Small intestine (tissue), 7 donors: ENCODE measurements at regions not wholly inside any gene's neighbourhood (a gene's known extent, or its start where the extent isn't known, plus 50 kb on each side); places are given as distances from the start of the nearest gene placed in this dataset.

ENCODE experiments used
- DNase-seq, 2 donors: peaks; one replicate each; pipeline versions ENCODE4 v3.0.0 to v3.0.0-alpha.2; 2013
- FAIRE-seq: peaks from 2 replicates; lab custom pipeline; 2012; peaks lifted over from hg19 to GRCh38; lab: Jason Lieb, UNC
- H3K27ac ChIP-seq, 3 donors: one replicate each; pipeline ENCODE4 v1.5.1; 2013; ENCODE audit warnings: low read length in 2 of 3, mild to moderate bottlenecking in 2 of 3, control low read depth in 1 of 3, inconsistent platforms in 1 of 3, low read depth in 1 of 3, moderate library complexity in 1 of 3
- H3K27me3 ChIP-seq, 3 donors: one replicate each; pipeline ENCODE4 v1.6.1; 2013; ENCODE audit warnings: low read length in 3 of 3, inconsistent platforms in 1 of 3; ENCODE audit not compliant: control insufficient read depth in 3 of 3, insufficient read depth in 3 of 3
- H3K36me3 ChIP-seq, 3 donors: one replicate each; pipeline ENCODE4 v1.6.1; 2013; ENCODE audit warnings: low read length in 3 of 3, inconsistent platforms in 1 of 3, low read depth in 1 of 3, mild to moderate bottlenecking in 1 of 3, moderate library complexity in 1 of 3; ENCODE audit not compliant: control insufficient read depth in 3 of 3, insufficient read depth in 2 of 3
- H3K4me1 ChIP-seq, 3 donors: one replicate each; pipeline ENCODE4 v1.6.1; 2013; ENCODE audit warnings: low read length in 2 of 3, inconsistent platforms in 1 of 3, low read depth in 1 of 3, mild to moderate bottlenecking in 1 of 3, moderate library complexity in 1 of 3; ENCODE audit not compliant: control insufficient read depth in 3 of 3, insufficient read depth in 2 of 3
- H3K4me3 ChIP-seq, 3 donors: one replicate each; pipeline ENCODE4 v1.5.1; 2013; ENCODE audit warnings: low read length in 3 of 3, control low read depth in 1 of 3, inconsistent platforms in 1 of 3, low read depth in 1 of 3, mild to moderate bottlenecking in 1 of 3, moderate library complexity in 1 of 3
- H3K9me3 ChIP-seq, 2 donors: one replicate each; pipeline ENCODE4 v1.6.1; 2013; ENCODE audit warnings: low read depth in 1 of 2, low read length in 1 of 2; ENCODE audit not compliant: control insufficient read depth in 2 of 2, insufficient read depth in 1 of 2
- WGBS, 3 donors: extraction: QIAGEN DNeasy Blood & Tissue Kit; methylation state at CpG; one replicate each; pipeline ENCODE4 v1.1.7; 2013; 5-methylcytosine and 5-hydroxymethylcytosine counted together
- donor health status: healthy with polysubstance abuse.
- donor health status: control.
- donor health status: control.
- donor health status: Bipolar disorder and iron deficiency.
- donor health status: healthy.

DNA sequence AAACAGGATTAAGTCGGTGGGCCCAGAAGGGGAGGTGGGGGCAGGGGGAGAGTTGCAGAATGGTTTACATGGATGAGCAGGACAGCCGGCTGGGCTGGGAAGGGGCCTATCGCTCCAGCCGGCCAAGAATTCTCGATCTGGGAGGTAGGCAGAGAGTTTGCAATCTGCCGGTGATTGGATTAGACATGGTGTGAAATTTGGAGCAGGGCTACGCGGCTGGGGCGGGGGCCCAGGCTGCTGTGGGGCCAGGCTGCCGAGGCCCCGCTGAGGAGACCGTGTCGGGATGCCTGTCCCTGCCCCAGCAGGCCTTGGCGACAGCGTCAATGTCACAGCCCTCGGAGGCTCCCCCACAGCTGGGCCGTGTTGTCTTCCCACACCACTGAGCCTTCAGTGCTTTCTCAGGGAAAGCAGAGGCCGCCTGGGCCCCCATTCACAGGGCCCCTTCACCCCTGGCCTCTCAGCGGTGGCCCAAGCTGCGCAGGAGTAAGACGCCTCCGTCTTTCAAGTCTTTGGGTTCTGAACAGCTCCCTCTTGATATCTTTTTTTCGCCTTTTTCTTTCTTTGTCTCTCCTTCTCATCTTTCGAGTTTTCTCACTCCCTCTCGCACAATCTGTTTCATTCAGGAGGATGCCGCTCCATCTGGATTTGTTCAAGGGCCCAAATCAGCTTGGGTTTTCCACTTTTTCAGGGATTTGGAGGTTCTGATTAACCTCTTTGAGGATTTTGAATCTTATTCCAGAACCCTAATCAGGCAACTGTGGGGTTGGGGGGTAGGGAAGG lies 117.5 kb upstream of the PARP11 start:
- Histone ChIP-seq H3K36me3 (no peaks in the 10 kb centered on the region), H3K27ac (no peak overlapping the region), H3K4me1 (peaks cover 0 to 5% (median 0%) of the 10 kb centered on the region in 3 donors), H3K9me3 (no peaks in the 10 kb centered on the region), H3K4me3 (no peak overlapping the region), H3K27me3 (no peaks in the 10 kb centered on the region)
- WGBS, 3 donors, result 75 to 94% (median 93%) methylated on average over 26 of the region's 26 CpGs
- FAIRE-seq (no peak), DNase-seq (no peak)

DNA sequence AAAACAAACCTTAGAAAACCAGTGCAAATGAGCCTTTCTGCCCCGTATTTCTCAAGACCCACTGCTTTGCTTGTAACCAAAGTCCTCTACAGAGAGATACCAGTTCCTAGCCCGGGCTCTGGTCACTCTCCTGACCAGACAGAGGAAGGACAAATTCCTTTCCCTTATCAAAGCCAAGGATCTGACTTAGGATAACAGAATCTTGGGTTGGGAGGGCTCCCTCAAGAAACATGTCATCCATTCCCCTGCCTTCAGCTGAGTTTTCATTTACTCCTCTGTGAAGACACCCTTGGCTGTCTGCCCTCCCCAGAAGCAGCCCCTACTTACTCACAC lies 116.0 kb upstream of the PARP11 start:
- H3K4me1 ChIP-seq, result peaks cover 0 to 5% (median 0%) of the 10 kb centered on the region in 3 donors
- H3K27ac ChIP-seq, result no peak overlapping the region
- no peak overlapping the region for H3K4me3 ChIP-seq
- no peaks in the 10 kb centered on the region for H3K36me3 ChIP-seq
- H3K27me3 ChIP-seq, result no peaks in the 10 kb centered on the region
- FAIRE-seq (no peak), DNase-seq (no peak)
- peaks cover 0 to 3% of the 10 kb centered on the region in 2 donors for H3K9me3 ChIP-seq
- WGBS, 3 donors, result 35 to 64% (median 45%) methylated on average over 2 of the region's 2 CpGs

DNA sequence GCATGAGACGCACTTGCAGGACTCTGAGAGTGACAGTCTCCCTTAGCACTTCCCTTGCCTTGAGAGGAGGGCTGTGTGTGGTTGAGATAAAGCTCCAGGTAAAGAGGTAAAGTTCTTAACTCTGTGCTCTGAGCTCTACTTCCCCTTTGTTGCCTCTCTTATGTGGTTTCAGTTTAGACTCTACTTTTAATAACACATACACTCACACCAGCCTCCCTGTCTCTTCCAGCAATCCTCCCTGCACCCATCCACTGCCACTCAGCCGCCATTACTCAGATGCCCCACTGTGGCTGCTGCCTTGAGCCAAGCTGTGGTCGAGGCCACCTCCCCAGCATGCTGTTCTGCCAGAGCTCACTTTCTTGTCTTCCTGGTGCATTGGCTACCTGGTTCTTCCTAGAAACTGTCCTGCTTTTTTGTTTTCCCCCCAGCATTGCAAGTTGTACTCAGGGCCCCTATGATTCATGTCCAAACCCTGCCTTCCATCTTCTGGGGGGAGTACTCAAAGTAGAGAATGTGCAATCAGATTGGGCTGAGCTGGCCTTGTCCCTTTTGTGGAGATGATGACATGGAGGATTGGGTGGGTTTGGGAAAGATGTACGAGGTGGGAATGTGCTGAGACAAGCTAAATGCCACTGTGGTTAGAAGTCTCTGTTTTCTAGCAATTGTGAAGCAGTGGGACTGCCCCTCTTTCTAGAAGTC lies 115.5 kb upstream of the PARP11 start:
- H3K36me3 ChIP-seq, result no peaks in the 10 kb centered on the region
- no peak for FAIRE-seq
- H3K4me1 ChIP-seq, result peaks cover 0 to 5% (median 0%) of the 10 kb centered on the region in 3 donors
- no peaks in the 10 kb centered on the region for H3K27me3 ChIP-seq
- no peak for DNase-seq
- no peak overlapping the region for H3K4me3 ChIP-seq
- WGBS, 3 donors, result 58 to 68% (median 67%) methylated on average over 4 of the region's 4 CpGs
- peaks cover 0 to 7% of the 10 kb centered on the region in 2 donors for H3K9me3 ChIP-seq
- no peak overlapping the region for H3K27ac ChIP-seq

DNA sequence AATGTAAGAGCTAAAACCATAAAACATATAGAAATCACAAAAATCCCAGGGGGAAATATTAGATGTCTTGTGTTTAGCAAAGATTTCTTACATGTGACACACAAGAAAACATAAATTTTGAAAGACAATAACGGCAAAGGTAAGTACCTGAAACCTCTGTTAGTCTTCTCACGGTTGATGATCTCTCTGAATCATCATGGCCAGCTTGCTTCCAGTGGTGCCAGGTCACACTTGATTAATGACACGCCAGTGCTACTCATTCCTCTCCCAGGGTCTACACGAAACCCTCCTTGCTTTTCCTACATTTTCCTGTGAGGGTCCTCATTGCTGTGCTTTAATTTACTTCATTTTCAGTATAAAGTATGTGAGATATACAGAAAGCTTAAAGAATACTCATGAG lies 114.4 kb upstream of the PARP11 start:
- DNase-seq (no peak), FAIRE-seq (no peak)
- no peak overlapping the region for H3K27ac ChIP-seq
- no peak overlapping the region for H3K4me3 ChIP-seq
- 83 to 92% (median 88%) methylated on average over 4 of the region's 4 CpGs for WGBS, 3 donors
- H3K9me3 ChIP-seq, result peaks cover 0 to 13% of the 10 kb centered on the region in 2 donors
- H3K4me1 ChIP-seq, result peaks cover 0 to 5% (median 0%) of the 10 kb centered on the region in 3 donors
- no peaks in the 10 kb centered on the region for H3K27me3 ChIP-seq
- H3K36me3 ChIP-seq, result no peaks in the 10 kb centered on the region

- peaks cover 0 to 13% of the 10 kb centered on the region in 2 donors for H3K9me3 ChIP-seq
- no peaks in the 10 kb centered on the region for H3K4me1 ChIP-seq
- no peak overlapping the region for H3K4me3 ChIP-seq
- no peaks in the 10 kb centered on the region for H3K27me3 ChIP-seq
- 76 to 79% (median 78%) methylated on average over 11 of the region's 11 CpGs for WGBS, 3 donors
- FAIRE-seq, result no peak
- no peaks in the 10 kb centered on the region for H3K36me3 ChIP-seq
- H3K27ac ChIP-seq, result no peak overlapping the region
- no peak for DNase-seq
Measured at GRCh38 chr12:3980504-3981272, 107.5 kb upstream of the PARP11 start.

GRCh38 chr12:3977621-3978020 lies 104.4 kb upstream of the PARP11 start:
- Histone ChIP-seq H3K36me3 (no peaks in the 10 kb centered on the region), H3K4me3 (no peak overlapping the region), H3K27me3 (no peaks in the 10 kb centered on the region), H3K27ac (no peak overlapping the region), H3K4me1 (peaks cover 0 to 4% (median 0%) of the 10 kb centered on the region in 3 donors), H3K9me3 (no peaks in the 10 kb centered on the region)
- DNase-seq (no peak), FAIRE-seq (no peak)
- WGBS, 3 donors, result 84 to 96% (median 94%) methylated on average over 2 of the region's 2 CpGs

DNA sequence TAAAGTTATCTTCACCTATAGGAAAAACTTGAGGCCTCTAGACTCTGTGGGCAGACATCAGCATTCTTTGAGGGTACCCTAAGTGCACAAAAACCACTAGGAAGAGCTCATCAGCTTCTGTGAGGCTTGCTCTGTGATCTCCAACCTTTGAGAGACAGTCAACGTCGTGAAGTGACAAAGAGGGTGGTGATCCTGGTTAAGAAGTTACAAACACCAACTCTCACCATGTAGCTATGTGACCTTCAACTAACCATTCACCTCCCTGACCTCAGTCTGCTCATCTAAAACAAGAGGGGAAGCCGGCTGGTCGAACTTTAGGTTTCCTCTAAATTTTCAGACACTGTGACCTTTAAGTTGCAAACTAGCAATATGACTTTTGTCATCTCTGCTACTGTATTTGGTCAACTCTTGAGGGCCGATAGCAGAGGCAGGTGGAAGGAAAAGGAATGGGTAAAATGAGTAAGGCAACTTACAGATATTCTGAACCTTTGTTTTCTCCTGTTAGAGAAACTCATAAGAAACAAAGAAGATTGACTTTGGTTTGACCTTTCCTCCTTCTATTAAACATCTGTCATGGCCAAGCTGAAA lies 103.2 kb upstream of the PARP11 start:
- H3K27me3 ChIP-seq, result no peaks in the 10 kb centered on the region
- H3K4me3 ChIP-seq, result no peak overlapping the region
- FAIRE-seq (no peak), DNase-seq (no peak)
- WGBS, 3 donors, result 63 to 84% (median 67%) methylated on average over 5 of the region's 5 CpGs
- H3K36me3 ChIP-seq, result no peaks in the 10 kb centered on the region
- H3K9me3 ChIP-seq, result no peaks in the 10 kb centered on the region
- H3K4me1 ChIP-seq, result peaks cover 0 to 4% (median 0%) of the 10 kb centered on the region in 3 donors
- H3K27ac ChIP-seq, result no peak overlapping the region

DNA sequence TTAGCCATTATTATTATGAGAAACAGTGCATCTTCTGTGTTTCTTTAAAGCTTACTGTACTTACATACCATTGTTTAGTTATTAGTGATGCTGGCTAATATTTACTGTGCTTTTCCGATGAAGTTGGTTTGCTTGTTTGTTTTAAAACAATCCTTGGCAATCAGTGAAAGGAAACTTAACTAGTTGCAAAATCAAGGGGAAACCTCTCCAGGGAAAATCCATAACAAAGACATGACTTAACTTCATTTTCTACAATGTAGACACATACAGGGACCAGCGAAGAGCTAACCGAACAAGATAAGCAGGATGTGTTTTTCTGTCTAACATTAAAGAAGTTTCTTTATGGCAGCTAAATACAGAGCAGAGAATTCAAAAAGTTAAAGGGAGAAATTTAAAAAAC lies 102.5 kb upstream of the PARP11 start:
- WGBS, 3 donors, result 70 to 76% (median 70%) methylated on average over 3 of the region's 3 CpGs
- Histone ChIP-seq H3K4me1 (peaks cover 0 to 4% (median 0%) of the 10 kb centered on the region in 3 donors), H3K9me3 (no peaks in the 10 kb centered on the region), H3K27me3 (no peaks in the 10 kb centered on the region), H3K27ac (no peak overlapping the region), H3K4me3 (no peak overlapping the region), H3K36me3 (no peaks in the 10 kb centered on the region)
- DNase-seq (no peak), FAIRE-seq (no peak)
